ENCODE measurements at regions not wholly inside any gene's neighbourhood (a gene's known extent, or its start where the extent isn't known, plus 50 kb on each side); places are given as distances from the start of the nearest gene placed in this dataset.

- H3K27ac ChIP-seq: no peak overlapping the region
- H3K79me2 ChIP-seq: no peaks in the 10 kb centered on the region
- H2AFZ ChIP-seq: no peak overlapping the region
- no peaks in the 10 kb centered on the region for H3K27me3 ChIP-seq (ENCODE audit: control insufficient read depth, insufficient read depth, low read length)
- no peak overlapping the region for H3K9ac ChIP-seq
- no peaks in the 10 kb centered on the region for H3K4me1 ChIP-seq
- TF ChIP-seq, protein P1, sequence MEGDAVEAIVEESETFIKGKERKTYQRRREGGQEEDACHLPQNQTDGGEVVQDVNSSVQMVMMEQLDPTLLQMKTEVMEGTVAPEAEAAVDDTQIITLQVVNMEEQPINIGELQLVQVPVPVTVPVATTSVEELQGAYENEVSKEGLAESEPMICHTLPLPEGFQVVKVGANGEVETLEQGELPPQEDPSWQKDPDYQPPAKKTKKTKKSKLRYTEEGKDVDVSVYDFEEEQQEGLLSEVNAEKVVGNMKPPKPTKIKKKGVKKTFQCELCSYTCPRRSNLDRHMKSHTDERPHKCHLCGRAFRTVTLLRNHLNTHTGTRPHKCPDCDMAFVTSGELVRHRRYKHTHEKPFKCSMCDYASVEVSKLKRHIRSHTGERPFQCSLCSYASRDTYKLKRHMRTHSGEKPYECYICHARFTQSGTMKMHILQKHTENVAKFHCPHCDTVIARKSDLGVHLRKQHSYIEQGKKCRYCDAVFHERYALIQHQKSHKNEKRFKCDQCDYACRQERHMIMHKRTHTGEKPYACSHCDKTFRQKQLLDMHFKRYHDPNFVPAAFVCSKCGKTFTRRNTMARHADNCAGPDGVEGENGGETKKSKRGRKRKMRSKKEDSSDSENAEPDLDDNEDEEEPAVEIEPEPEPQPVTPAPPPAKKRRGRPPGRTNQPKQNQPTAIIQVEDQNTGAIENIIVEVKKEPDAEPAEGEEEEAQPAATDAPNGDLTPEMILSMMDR (IDR thresholded peaks at IDR 0.05): no peak
- H3K4me2 ChIP-seq (ENCODE audit: low read length): no peak overlapping the region
- no peaks in the 10 kb centered on the region for H3K9me3 ChIP-seq (ENCODE audit: control insufficient read depth, low read length)
- H3K4me3 ChIP-seq (ENCODE audit: low read depth, low read length): no peak overlapping the region
- no peaks in the 10 kb centered on the region for H3K36me3 ChIP-seq (ENCODE audit: control insufficient read depth, insufficient read depth, low read length)
Observed at GRCh38 chr22:22738959-22739585, 94.7 kb downstream of the GGTLC2 start.

DNA sequence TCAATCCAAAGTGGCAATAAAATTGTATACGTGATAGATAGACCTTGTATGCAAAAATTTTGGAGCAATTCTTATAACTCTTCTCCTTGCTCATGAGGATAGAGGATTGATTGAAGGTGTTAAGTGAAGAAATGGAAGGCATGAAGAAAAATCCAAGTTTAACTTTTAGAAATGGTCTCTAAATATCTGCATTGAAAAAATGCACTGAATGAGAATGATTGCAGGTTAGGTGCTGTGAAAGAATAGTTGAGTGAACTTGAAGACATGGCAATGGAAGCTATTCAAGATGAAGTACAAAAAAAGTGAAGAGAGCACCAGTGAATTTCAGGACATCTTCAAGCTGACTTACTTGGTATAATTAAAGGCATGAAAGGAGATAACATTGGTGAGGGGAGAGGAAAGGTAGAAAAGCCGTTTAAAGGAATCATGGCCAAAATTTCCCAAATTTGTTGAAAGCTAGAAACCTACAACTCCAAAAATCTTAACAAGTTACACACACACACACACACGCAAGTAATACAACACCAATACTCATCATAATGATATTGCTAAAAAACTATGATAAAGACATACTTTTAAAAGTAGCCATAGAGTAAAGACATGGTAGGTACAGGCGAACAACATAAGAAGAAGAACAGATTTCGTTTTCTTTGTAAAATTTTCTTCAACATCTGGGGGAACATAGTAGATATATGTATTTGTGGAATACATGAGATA lies 96.3 kb downstream of the GGTLC2 start:
- Histone ChIP-seq H3K27ac (no peak overlapping the region), H2AFZ (no peak overlapping the region), H3K9me3 (ENCODE audit: control insufficient read depth, low read length) (no peaks in the 10 kb centered on the region), H3K4me3 (ENCODE audit: low read depth, low read length) (no peak overlapping the region), H3K27me3 (ENCODE audit: control insufficient read depth, insufficient read depth, low read length) (no peaks in the 10 kb centered on the region), H3K79me2 (no peaks in the 10 kb centered on the region), H3K36me3 (ENCODE audit: control insufficient read depth, insufficient read depth, low read length) (no peaks in the 10 kb centered on the region), H3K4me1 (no peaks in the 10 kb centered on the region), H3K9ac (no peak overlapping the region), H3K4me2 (ENCODE audit: low read length) (no peak overlapping the region)
- TF ChIP-seq, protein P1 (IDR thresholded peaks at IDR 0.05): no peak

DNA sequence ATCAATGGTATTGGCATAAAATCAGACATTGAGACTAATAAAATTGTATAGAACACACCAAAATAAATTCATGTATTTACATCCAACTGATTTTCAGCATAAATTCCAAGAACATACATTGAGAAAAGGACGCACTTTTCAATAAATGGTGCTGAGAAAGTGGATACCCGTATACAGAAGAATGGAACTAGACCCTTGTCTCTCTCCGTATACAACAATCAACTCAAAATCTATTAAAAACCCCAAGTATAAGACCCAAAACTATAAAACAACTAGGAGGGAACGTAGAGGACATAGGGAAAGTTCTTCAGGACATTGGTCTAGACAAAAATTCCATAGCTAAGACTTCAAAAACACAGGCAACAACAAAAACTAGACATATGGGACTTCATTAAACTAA lies 97.4 kb downstream of the GGTLC2 start:
- Histone ChIP-seq H3K9ac (no peak overlapping the region), H2AFZ (no peak overlapping the region), H3K9me3 (ENCODE audit: control insufficient read depth, low read length) (no peaks in the 10 kb centered on the region), H3K36me3 (ENCODE audit: control insufficient read depth, insufficient read depth, low read length) (no peaks in the 10 kb centered on the region), H3K4me2 (ENCODE audit: low read length) (no peak overlapping the region), H3K4me1 (no peaks in the 10 kb centered on the region), H3K4me3 (ENCODE audit: low read depth, low read length) (no peak overlapping the region), H3K27me3 (ENCODE audit: control insufficient read depth, insufficient read depth, low read length) (no peaks in the 10 kb centered on the region), H3K79me2 (no peaks in the 10 kb centered on the region), H3K27ac (no peak overlapping the region)
- TF ChIP-seq, protein P1 (IDR thresholded peaks at IDR 0.05): no peak

GRCh38 chr22:22742641-22743040 lies 98.2 kb downstream of the GGTLC2 start:
- Histone ChIP-seq H2AFZ (no peak overlapping the region), H3K79me2 (no peaks in the 10 kb centered on the region), H3K4me1 (no peaks in the 10 kb centered on the region), H3K4me3 (ENCODE audit: low read depth, low read length) (no peak overlapping the region), H3K4me2 (ENCODE audit: low read length) (no peak overlapping the region), H3K27me3 (ENCODE audit: control insufficient read depth, insufficient read depth, low read length) (no peaks in the 10 kb centered on the region), H3K9ac (no peak overlapping the region), H3K36me3 (ENCODE audit: control insufficient read depth, insufficient read depth, low read length) (no peaks in the 10 kb centered on the region), H3K27ac (no peak overlapping the region), H3K9me3 (ENCODE audit: control insufficient read depth, low read length) (no peaks in the 10 kb centered on the region)
- TF ChIP-seq, protein P1 (IDR thresholded peaks at IDR 0.05): no peak

Data from parathyroid adenoma (tissue), 2 donors.